ENCODE measurements at regions not wholly inside any gene's neighbourhood (a gene's known extent, or its start where the extent isn't known, plus 50 kb on each side); places are given as distances from the start of the nearest gene placed in this dataset.

DNA sequence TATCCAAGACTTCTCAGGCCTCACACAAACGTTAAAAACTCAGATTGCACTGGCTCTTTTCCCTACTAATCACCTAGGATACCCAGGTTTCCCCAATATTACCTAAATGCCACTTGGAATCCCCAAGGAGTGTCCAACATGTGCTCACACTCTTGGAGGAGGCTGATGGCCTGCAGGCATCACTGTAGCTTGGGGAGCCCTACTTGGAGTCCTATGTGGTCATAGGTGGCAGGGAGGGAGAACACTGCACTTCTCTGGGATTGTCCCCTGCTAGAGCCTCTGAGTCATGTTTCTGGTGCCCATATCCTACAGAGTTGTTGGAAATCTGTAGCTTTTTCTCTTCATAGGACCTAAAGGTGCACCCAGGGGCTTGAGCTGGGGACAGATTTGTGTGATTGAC lies 433.7 kb downstream of the ARHGEF28 start:
- TF ChIP-seq, protein P1, sequence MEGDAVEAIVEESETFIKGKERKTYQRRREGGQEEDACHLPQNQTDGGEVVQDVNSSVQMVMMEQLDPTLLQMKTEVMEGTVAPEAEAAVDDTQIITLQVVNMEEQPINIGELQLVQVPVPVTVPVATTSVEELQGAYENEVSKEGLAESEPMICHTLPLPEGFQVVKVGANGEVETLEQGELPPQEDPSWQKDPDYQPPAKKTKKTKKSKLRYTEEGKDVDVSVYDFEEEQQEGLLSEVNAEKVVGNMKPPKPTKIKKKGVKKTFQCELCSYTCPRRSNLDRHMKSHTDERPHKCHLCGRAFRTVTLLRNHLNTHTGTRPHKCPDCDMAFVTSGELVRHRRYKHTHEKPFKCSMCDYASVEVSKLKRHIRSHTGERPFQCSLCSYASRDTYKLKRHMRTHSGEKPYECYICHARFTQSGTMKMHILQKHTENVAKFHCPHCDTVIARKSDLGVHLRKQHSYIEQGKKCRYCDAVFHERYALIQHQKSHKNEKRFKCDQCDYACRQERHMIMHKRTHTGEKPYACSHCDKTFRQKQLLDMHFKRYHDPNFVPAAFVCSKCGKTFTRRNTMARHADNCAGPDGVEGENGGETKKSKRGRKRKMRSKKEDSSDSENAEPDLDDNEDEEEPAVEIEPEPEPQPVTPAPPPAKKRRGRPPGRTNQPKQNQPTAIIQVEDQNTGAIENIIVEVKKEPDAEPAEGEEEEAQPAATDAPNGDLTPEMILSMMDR (IDR thresholded peaks at IDR 0.05; ENCODE audit: control extremely low read depth, extremely low read depth, low read depth, missing control alignments), result no peak
- ChIA-PET CTCF (no interaction called here), POLR2A (no interaction called here)
- no peak for DNase-seq (ENCODE audit: extremely low spot score)

DNA sequence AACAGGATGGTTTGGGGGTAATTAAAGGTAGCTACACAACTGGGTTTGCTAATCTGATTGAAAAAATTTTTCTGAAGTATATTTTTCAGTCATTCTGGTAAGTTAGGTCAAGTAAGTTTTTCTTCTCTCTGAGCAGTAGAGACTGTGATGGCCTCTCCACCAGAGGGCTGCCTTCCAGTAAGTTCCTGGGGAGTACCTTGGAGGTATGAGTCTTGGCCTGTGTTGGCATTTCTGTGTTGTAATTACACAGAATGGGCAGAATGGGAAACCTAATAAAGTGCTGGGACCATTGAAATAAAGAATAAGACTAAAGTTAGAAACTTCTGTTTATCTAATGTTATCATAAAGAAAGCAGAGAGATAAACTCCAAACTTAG lies 430.8 kb downstream of the ARHGEF28 start:
- ChIA-PET CTCF (interaction anchor here (1.2 kb wide), 1 partner anchor 9 kb away, joined by 4 read pairs; no protein-coding TSS in a partner anchor), POLR2A (no interaction called here)
- TF ChIP-seq, protein P1 (IDR thresholded peaks at IDR 0.05; ENCODE audit: control extremely low read depth, extremely low read depth, low read depth, missing control alignments), result no peak
- no peak for DNase-seq (ENCODE audit: extremely low spot score)

DNA sequence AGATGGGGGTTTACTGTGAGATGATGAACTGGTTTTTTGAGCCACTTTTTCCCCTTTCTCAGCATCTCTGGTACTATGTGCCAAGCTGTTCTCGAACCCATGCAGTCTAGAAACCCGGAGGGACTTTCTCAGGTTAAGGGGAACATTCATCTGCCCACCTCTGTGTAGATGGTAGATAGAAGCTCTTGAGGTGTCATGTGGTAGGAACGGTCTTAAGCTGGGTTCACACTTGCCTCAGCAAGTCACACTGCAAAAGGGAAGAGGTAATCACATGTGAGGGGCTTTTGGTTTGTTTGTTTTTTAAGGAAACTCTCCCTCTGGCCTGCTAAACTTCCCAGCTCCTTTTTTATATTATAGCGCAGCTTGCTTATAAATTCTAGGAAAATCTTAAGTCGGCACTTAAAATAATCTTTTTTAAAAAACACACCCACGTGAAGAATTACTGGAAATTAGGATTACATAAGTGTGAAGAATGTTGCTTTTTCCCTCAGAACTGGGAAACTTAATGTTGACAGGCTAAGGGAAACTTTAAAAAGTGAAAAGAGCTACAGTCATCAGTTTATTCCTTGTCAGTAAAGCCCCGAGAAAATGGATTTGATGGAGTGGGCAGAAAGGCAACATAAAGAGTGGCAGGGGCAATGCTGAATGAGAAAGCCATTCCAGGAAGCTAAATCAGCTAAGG lies 430.3 kb downstream of the ARHGEF28 start:
- ChIA-PET CTCF (interaction anchor here (0.8 to 1.2 kb wide), 2 partner anchors 8 to 14 kb away, joined by 3 to 4 read pairs; no protein-coding TSS in a partner anchor), POLR2A (no interaction called here)
- DNase-seq (ENCODE audit: extremely low spot score), result no peak

DNA sequence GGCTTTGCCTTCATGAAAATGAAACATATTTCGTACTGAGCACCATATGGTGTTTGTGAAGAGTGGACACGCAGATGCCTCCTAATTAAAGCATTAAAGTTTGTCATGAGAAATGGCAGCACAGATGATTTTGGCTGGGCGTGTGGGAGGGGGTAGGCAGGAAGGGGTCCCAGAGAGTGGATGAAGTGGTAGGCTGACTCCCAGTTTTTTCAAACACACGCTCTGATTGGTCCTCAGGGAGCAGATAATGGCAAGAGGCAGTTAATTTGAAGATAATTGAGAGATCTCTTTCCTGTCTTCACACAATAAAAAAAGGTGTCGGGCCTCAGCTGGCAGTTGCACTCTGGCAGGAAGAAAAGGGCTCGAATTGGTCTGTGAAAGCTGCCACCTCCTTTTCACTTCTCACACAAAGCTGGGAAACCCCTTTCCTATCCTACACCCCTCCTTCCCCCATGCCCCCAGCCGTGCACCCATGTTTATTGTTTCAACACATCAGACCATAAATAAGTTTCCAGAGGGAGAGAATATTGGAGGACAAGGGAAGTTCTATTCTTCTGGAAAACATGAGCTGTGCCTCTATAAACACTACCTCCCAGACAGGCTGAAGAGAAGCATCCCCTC lies 429.6 kb downstream of the ARHGEF28 start:
- TF ChIP-seq, protein P1 (IDR thresholded peaks at IDR 0.05; ENCODE audit: control extremely low read depth, extremely low read depth, low read depth, missing control alignments), result no peak
- no peak for DNase-seq (ENCODE audit: extremely low spot score)
- ChIA-PET POLR2A (no interaction called here), CTCF (interaction anchor here (0.8 to 1.2 kb wide), 2 partner anchors 8 to 13 kb away, joined by 3 to 4 read pairs; no protein-coding TSS in a partner anchor)

More for the DNA sequence above, 430.3 kb downstream of the ARHGEF28 start:
- TF ChIP-seq, protein P1 (IDR thresholded peaks at IDR 0.05; ENCODE audit: control extremely low read depth, extremely low read depth, low read depth, missing control alignments), result no peak

DNA sequence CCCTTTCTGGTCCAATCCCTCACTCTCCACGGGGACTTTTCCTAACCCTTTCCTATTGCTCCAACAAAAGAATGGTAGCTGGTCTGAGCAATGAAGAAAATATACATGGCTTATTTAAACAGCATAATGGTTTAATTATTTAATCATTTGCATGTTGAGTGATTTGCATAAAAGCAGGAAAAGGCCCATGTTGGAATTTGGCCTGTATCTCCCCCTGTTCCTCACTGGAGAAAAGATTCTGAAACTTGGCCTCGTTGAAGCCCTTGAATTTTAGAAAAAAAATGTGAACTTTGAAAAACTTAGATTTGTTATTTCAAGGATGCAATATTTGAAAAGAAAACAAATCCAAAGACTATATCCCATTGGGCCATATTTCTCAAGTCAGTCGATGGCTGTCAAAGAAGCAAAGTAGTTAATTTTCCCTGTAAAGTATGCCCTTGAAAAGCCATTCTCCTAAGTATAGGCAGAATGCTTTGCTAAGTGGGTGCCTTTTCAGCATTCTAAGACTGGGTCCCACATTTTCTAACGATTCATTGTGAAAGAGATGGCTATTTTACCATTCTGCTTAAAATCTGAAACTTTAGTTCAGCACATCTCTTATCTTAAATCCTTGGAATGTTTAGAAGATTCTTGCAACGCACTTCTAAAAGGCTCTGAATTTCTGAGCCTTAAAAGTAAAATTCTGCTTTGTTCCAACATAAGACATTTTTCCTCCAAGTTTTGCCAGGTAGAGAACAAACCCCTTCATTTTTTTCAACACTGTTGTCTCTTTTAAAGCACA lies 428.8 kb downstream of the ARHGEF28 start:
- CTCF ChIA-PET, result no interaction called here

DNA sequence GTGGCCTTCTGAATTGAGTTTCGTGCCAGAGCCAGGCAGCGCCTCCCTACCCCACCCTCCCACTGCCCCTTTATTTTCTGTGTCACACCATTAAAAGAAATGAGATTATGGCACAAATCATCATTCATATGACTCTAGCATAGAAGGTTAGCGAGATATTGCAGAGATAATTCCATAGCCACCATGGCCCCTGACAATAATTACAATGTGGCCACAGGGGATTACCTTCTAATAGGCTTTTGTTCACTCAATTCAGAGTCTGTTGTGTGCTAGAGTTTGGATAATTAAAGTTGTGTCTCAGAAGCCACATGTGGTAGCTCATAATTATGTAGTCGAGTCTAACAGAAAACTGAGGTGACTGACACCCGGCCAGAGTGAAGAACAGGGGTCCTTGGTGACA lies 428.1 kb downstream of the ARHGEF28 start:
- ChIA-PET CTCF (interaction anchor here (1.2 to 1.3 kb wide), 2 partner anchors 9 to 12 kb away, joined by 3 read pairs; no protein-coding TSS in a partner anchor), POLR2A (no interaction called here)
- DNase-seq (ENCODE audit: extremely low spot score), result no peak
- TF ChIP-seq, protein P1 (IDR thresholded peaks at IDR 0.05; ENCODE audit: control extremely low read depth, extremely low read depth, low read depth, missing control alignments), result no peak

More for the DNA sequence above, 428.8 kb downstream of the ARHGEF28 start:
- POLR2A ChIA-PET, result no interaction called here
- no peak for DNase-seq (ENCODE audit: extremely low spot score)
- TF ChIP-seq, protein P1 (IDR thresholded peaks at IDR 0.05; ENCODE audit: control extremely low read depth, extremely low read depth, low read depth, missing control alignments), result no peak

All from GM10248 (cell line).